Astrocyte (in vitro differentiated cells and primary cell): ENCODE measurements at regions not wholly inside any gene's neighbourhood (a gene's known extent, or its start where the extent isn't known, plus 50 kb on each side); places are given as distances from the start of the nearest gene placed in this dataset.
"Not testable (repeated sequence)": the region's sequence is repeated elsewhere in the genome, so short reads cannot be mapped to it uniquely, and the experiment has no call there.

Source experiments
- DNase-seq: peaks from one replicate; pipeline ENCODE4 v3.0.0-alpha.2; 2010; ENCODE audit warnings: low read depth
- FAIRE-seq: peaks from 2 replicates; lab custom pipeline; 2011; peaks lifted over from hg19 to GRCh38; lab: Jason Lieb, UNC
- H2AFZ ChIP-seq: 2 replicates; pipeline ENCODE4 v1.6.0; 2012; ENCODE audit warnings: low read depth, low read length, inconsistent platforms
- H3K27ac ChIP-seq: 2 replicates; pipeline ENCODE4 v1.5.1; 2011; ENCODE audit warnings: low read depth, low read length, inconsistent platforms
- H3K27me3 ChIP-seq: 2 replicates; pipeline ENCODE4 v1.6.0; 2011; ENCODE audit warnings: low read length, inconsistent platforms; ENCODE audit not compliant: insufficient read depth
- H3K36me3 ChIP-seq: 2 replicates; pipeline ENCODE4 v1.5.1; 2011; ENCODE audit warnings: low read length, inconsistent platforms; ENCODE audit not compliant: insufficient read depth
- H3K4me1 ChIP-seq: 2 replicates; pipeline ENCODE4 v1.5.1; 2011; ENCODE audit warnings: low read length, inconsistent platforms; ENCODE audit not compliant: insufficient read depth
- H3K4me2 ChIP-seq: 2 replicates; pipeline ENCODE4 v1.6.0; 2012; ENCODE audit warnings: low read length, inconsistent platforms
- H3K4me3 ChIP-seq: 2 replicates; pipeline ENCODE4 v1.5.1; 2011; ENCODE audit warnings: low read depth, mild to moderate bottlenecking, low read length, inconsistent platforms; ENCODE audit not compliant: insufficient read depth
- H3K79me2 ChIP-seq: 2 replicates; pipeline ENCODE4 v1.6.0; 2012; ENCODE audit warnings: mild to moderate bottlenecking, low read length, inconsistent platforms; ENCODE audit not compliant: insufficient read depth
- H3K9ac ChIP-seq: 2 replicates; pipeline ENCODE4 v1.6.0; 2012; ENCODE audit warnings: mild to moderate bottlenecking, low read length, inconsistent platforms
- H3K9me3 ChIP-seq: 2 replicates; pipeline ENCODE4 v1.5.1; 2012; ENCODE audit warnings: low read depth, mild to moderate bottlenecking, low read length, inconsistent platforms; ENCODE audit not compliant: insufficient read depth
- H4K20me1 ChIP-seq: 2 replicates; pipeline ENCODE4 v1.6.0; 2012; ENCODE audit warnings: low read length, inconsistent platforms; ENCODE audit not compliant: insufficient read depth
- H3K27ac Mint-ChIP-seq: one replicate; pipeline ENCODE4 v1.8.0; 2021; ENCODE audit warnings: mild to moderate bottlenecking, mixed read lengths; ENCODE audit not compliant: unreplicated experiment
- H3K27me3 Mint-ChIP-seq: one replicate; pipeline ENCODE4 v1.8.0; 2021; ENCODE audit warnings: low read depth, mixed read lengths; ENCODE audit not compliant: unreplicated experiment
- H3K36me3 Mint-ChIP-seq: one replicate; pipeline ENCODE4 v1.8.0; 2021; ENCODE audit warnings: low read depth, mixed read lengths; ENCODE audit not compliant: unreplicated experiment
- H3K4me1 Mint-ChIP-seq: one replicate; pipeline ENCODE4 v1.8.0; 2021; ENCODE audit warnings: low read depth, mixed read lengths; ENCODE audit not compliant: unreplicated experiment
- H3K4me3 Mint-ChIP-seq: one replicate; pipeline ENCODE4 v1.8.0; 2021; ENCODE audit warnings: mild to moderate bottlenecking, moderate library complexity, mixed read lengths; ENCODE audit not compliant: unreplicated experiment
- H3K9me3 Mint-ChIP-seq: one replicate; pipeline ENCODE4 v1.8.0; 2021; ENCODE audit warnings: mild to moderate bottlenecking, mixed read lengths; ENCODE audit not compliant: unreplicated experiment
- CTCF ChIP-seq: IDR thresholded peaks from 2 replicates; pipeline ENCODE4 v1.5.1; 2011; ENCODE audit warnings: low read depth, mild to moderate bottlenecking, inconsistent platforms, low read length, moderate library complexity; ENCODE audit not compliant: insufficient read depth
- EZH2 ChIP-seq: IDR thresholded peaks from 2 replicates; pipeline ENCODE4 v1.6.1; 2012; ENCODE audit warnings: mild to moderate bottlenecking, low read length, inconsistent platforms; ENCODE audit not compliant: insufficient read depth

DNA sequence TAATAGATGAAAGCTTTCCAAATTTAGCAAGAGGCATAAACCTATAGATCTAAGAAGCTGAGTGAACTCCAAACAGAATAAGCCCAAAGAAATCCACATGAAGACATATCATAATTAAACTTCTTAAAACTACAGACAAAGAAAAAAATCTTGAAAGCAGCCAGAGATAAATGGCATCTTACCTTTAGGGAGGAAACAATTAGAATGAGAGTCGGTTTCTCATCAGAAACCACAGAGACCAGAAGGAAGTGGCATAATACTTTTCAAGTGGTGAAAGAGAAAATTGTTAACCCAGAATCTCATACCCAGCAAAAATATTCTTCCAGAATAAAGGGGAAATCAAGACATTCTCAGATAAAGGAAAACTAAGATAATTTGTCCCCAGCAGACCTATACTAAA is 98.9 kb upstream of the NANOS1 start:
- Mint-ChIP-seq H3K4me3 (no peak overlapping the region), H3K27ac (no peak overlapping the region), H3K27me3 (no peaks in the 10 kb centered on the region), H3K36me3 (peaks cover 3% of the 10 kb centered on the region), H3K4me1 (no peaks in the 10 kb centered on the region), H3K9me3 (peaks cover 15% of the 10 kb centered on the region)
- DNase-seq (no peak), FAIRE-seq (no peak)
- no peak overlapping the region for H3K4me2 ChIP-seq
- H3K79me2 ChIP-seq = no peaks in the 10 kb centered on the region
- no peak overlapping the region for H3K4me3 ChIP-seq
- H3K4me1 ChIP-seq = no peaks in the 10 kb centered on the region
- H3K9me3 ChIP-seq = no peaks in the 10 kb centered on the region
- TF ChIP-seq EZH2 (no peak), CTCF (no peak)
- no peak overlapping the region for H2AFZ ChIP-seq
- no peaks in the 10 kb centered on the region for H4K20me1 ChIP-seq
- H3K36me3 ChIP-seq = no peaks in the 10 kb centered on the region
- no peak overlapping the region for H3K27ac ChIP-seq
- H3K27me3 ChIP-seq = no peaks in the 10 kb centered on the region
- no peak overlapping the region for H3K9ac ChIP-seq

DNA sequence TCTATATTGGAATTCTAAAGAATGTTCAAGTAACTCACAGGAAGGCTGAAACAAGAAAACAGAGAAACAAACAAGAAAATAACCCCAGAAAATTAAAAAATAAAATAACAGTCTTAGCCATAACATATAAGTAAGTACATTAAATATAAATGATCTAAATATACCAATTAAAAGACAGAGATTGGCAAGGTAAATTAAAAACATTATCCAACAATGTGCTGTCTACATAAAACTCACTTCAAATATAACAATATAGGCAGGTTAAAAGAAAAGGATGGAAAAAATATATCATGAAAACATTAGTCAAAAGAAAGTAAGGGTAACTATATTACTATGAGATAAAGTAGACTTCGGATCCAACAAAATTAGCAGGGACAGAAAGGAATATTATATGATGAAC is 98.1 kb upstream of the NANOS1 start:
- H4K20me1 ChIP-seq = no peaks in the 10 kb centered on the region
- H3K27me3 Mint-ChIP-seq = no peaks in the 10 kb centered on the region
- H3K9me3 Mint-ChIP-seq = peaks cover 15% of the 10 kb centered on the region
- H2AFZ ChIP-seq = no peak overlapping the region
- no peak overlapping the region for H3K4me3 ChIP-seq
- no peak overlapping the region for H3K27ac ChIP-seq
- H3K4me3 Mint-ChIP-seq = no peak overlapping the region
- peaks cover 3% of the 10 kb centered on the region for H3K36me3 Mint-ChIP-seq
- no peak overlapping the region for H3K27ac Mint-ChIP-seq
- no peaks in the 10 kb centered on the region for H3K79me2 ChIP-seq
- no peaks in the 10 kb centered on the region for H3K27me3 ChIP-seq
- FAIRE-seq = no peak
- TF ChIP-seq EZH2 (no peak), CTCF (no peak)
- H3K4me1 ChIP-seq = no peaks in the 10 kb centered on the region
- no peaks in the 10 kb centered on the region for H3K9me3 ChIP-seq
- no peak overlapping the region for H3K4me2 ChIP-seq
- no peak for DNase-seq
- H3K4me1 Mint-ChIP-seq = no peaks in the 10 kb centered on the region
- H3K36me3 ChIP-seq = no peaks in the 10 kb centered on the region
- H3K9ac ChIP-seq = no peak overlapping the region

GRCh38 chr10:118932154-118932553 is 97.4 kb upstream of the NANOS1 start:
- not testable (repeated sequence) for H3K4me3 Mint-ChIP-seq, H3K36me3 ChIP-seq, H3K79me2 ChIP-seq

More at GRCh38 chr10:118932154-118932553, 97.4 kb upstream of the NANOS1 start:
- H3K27ac ChIP-seq, H3K4me1 Mint-ChIP-seq, H3K27me3 ChIP-seq, H3K27ac Mint-ChIP-seq, DNase-seq, H3K4me1 ChIP-seq, H3K36me3 Mint-ChIP-seq, H3K9ac ChIP-seq, H3K27me3 Mint-ChIP-seq, FAIRE-seq, H3K4me2 ChIP-seq, H4K20me1 ChIP-seq, H3K4me3 ChIP-seq, H3K9me3 ChIP-seq, H2AFZ ChIP-seq: not testable (repeated sequence)
- H3K9me3 Mint-ChIP-seq = peaks cover 15% of the 10 kb centered on the region
